ENCODE measurements at regions not wholly inside any gene's neighbourhood (a gene's known extent, or its start where the extent isn't known, plus 50 kb on each side); places are given as distances from the start of the nearest gene placed in this dataset.

DNA sequence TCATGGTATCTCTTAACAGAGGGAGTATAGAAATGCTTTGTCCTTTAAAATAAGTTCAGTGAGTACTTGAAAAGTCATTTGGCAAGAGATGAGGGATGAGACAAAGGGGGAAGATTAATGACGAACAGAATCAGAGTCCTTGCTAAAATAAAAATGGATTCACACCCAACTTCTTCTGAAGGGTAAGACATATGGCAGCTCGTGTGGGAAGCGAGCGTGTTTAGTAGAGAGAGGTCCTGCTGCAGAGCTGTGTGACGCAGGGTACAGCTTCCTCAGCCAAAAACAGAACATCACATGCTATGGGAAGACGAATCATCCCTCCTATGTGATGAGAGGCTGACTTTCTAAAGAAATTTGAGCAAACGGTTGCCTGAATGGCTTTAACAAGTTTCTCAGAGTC is 158.5 kb upstream of the LMO4 start:
- in situ Hi-C loops (cut with MboI; ENCODE audit: low sequenced_read_pairs in 4 of 4) (no loop called here), intact Hi-C loops (cut with DNase I; ENCODE audit: low total_unique reads) (no loop called here)
- no peaks in the 10 kb centered on the region for H3K4me1 ChIP-seq
- no peaks in the 10 kb centered on the region for H3K9me3 ChIP-seq
- DNase-seq (no peak), ATAC-seq (no peak)
- H3K36me3 ChIP-seq = no peaks in the 10 kb centered on the region
- H3K4me3 ChIP-seq = no peak overlapping the region
- no peak overlapping the region for H3K27ac ChIP-seq
- TF ChIP-seq CTCF (IDR thresholded peaks at IDR 0.05 in 4 of 5, conservative IDR thresholded peaks at IDR 0.05 in 1 of 5) (no peak), POLR2A (IDR thresholded peaks at IDR 0.05) (no peak)
- no peaks in the 10 kb centered on the region for H3K27me3 ChIP-seq

DNA sequence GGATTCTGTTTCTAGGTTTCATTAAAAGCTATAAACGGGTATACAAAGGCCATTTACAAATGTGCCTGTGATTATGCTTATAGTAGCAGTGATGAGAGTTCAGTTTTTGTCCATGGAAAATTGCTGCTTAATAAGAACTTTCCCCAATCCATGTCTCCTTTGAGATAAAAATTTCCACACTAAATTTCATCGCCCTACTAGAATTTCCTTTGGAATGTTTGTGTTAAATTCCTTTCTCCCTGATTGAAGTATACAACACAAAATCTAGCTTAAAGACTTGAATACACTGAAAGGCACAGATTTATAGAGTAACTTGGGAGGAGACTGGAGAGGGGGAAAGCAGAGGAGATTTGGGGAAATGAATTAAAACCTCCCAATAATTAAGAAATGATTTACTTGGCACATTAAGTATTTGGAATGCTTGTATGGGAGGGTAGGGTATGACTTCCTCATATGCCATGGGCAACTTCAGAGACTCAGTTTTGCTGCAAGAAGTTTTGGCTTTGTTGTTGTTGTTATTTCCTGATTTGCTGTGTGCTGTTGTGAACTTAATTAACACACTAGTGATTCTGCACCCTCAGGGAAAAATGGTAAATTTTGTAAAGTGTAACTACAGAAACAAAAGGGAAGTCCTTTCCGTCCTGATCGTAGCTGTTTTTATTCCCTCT is 157.6 kb upstream of the LMO4 start:
- intact Hi-C loops (cut with DNase I; ENCODE audit: low total_unique reads) = no loop called here
- H3K36me3 ChIP-seq = no peaks in the 10 kb centered on the region

GRCh38 chr1:87173231-87173630 is 155.4 kb upstream of the LMO4 start:
- ATAC-seq (no peak), DNase-seq (no peak)
- Histone ChIP-seq H3K27me3 (no peaks in the 10 kb centered on the region), H3K9me3 (no peaks in the 10 kb centered on the region), H3K4me1 (no peaks in the 10 kb centered on the region), H3K27ac (no peak overlapping the region), H3K4me3 (no peak overlapping the region), H3K36me3 (no peaks in the 10 kb centered on the region)
- in situ Hi-C loops (cut with MboI; ENCODE audit: low sequenced_read_pairs in 4 of 4) = no loop called here
- intact Hi-C loops (cut with DNase I; ENCODE audit: low total_unique reads) = no loop called here
- TF ChIP-seq POLR2A (IDR thresholded peaks at IDR 0.05) = no peak
- TF ChIP-seq CTCF (IDR thresholded peaks at IDR 0.05 in 4 of 5, conservative IDR thresholded peaks at IDR 0.05 in 1 of 5) = no peak

More for the DNA sequence above, 157.6 kb upstream of the LMO4 start:
- no peaks in the 10 kb centered on the region for H3K4me1 ChIP-seq
- no peak overlapping the region for H3K4me3 ChIP-seq
- H3K9me3 ChIP-seq = no peaks in the 10 kb centered on the region
- H3K27me3 ChIP-seq = no peaks in the 10 kb centered on the region
- no peak for TF ChIP-seq CTCF (IDR thresholded peaks at IDR 0.05 in 4 of 5, conservative IDR thresholded peaks at IDR 0.05 in 1 of 5)
- no peak for TF ChIP-seq POLR2A (IDR thresholded peaks at IDR 0.05)
- in situ Hi-C loops (cut with MboI; ENCODE audit: low sequenced_read_pairs in 4 of 4) = no loop called here
- ATAC-seq = no peak
- no peak for DNase-seq
- H3K27ac ChIP-seq = no peak overlapping the region

GRCh38 chr1:87174724-87175245 is 153.9 kb upstream of the LMO4 start:
- H3K36me3 ChIP-seq = no peaks in the 10 kb centered on the region
- in situ Hi-C loops (cut with MboI; ENCODE audit: low sequenced_read_pairs in 4 of 4) = no loop called here
- intact Hi-C loops (cut with DNase I; ENCODE audit: low total_unique reads) = no loop called here

More at GRCh38 chr1:87174724-87175245, 153.9 kb upstream of the LMO4 start:
- TF ChIP-seq CTCF (IDR thresholded peaks at IDR 0.05 in 4 of 5, conservative IDR thresholded peaks at IDR 0.05 in 1 of 5) (no peak), POLR2A (IDR thresholded peaks at IDR 0.05) (no peak)
- Histone ChIP-seq H3K4me1 (no peaks in the 10 kb centered on the region), H3K27me3 (no peaks in the 10 kb centered on the region), H3K9me3 (no peaks in the 10 kb centered on the region), H3K4me3 (no peak overlapping the region), H3K27ac (no peak overlapping the region)
- DNase-seq (no peak), ATAC-seq (no peak)
